ENCODE measurements at regions not wholly inside any gene's neighbourhood (a gene's known extent, or its start where the extent isn't known, plus 50 kb on each side); places are given as distances from the start of the nearest gene placed in this dataset.

DNA sequence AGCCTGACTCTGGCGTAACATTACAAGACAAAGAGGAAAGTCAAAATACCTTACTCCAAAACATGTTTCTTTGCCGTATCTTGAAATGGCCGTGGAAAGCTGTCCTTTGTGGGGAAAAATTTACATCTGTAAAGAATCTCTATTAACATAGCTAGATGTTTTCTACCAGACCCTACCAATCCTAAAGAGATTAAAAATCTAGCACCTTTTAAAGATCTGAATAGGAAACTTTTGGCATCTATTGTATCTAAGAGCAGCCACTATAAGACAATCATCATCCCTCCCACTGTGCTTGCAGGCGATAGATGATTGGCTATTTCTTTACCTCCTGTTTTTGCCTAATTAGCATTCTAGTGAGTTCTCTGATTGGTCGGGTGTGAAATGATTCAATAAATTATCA, 82.5 kb upstream of the SNCAIP start:
- Mint-ChIP-seq H3K27ac (no peak overlapping the region), H3K4me3 (no peak overlapping the region), H3K36me3 (ENCODE audit: low read depth) (no peaks in the 10 kb centered on the region), H3K9me3 (peaks cover under 1% of the 10 kb centered on the region), H3K4me1 (ENCODE audit: low read depth) (no peaks in the 10 kb centered on the region), H3K27me3 (no peaks in the 10 kb centered on the region)
- intact Hi-C loops (cut with DNase I, micrococcal nuclease): no loop called here
- Histone ChIP-seq H3K4me3 (ENCODE audit: low read length) (no peak overlapping the region), H3K9me3 (ENCODE audit: control insufficient read depth in 1 of 2, insufficient read depth in 1 of 2, low read length in 2 of 2) (no peaks in the 10 kb centered on the region), H3K4me1 (ENCODE audit: insufficient read depth, low read length) (no peaks in the 10 kb centered on the region), H3K27me3 (ENCODE audit: control insufficient read depth in 1 of 2, insufficient read depth in 2 of 2, low read length in 2 of 2) (no peaks in the 10 kb centered on the region), H3K36me3 (ENCODE audit: insufficient read depth, low read length) (no peaks in the 10 kb centered on the region), H3K27ac (ENCODE audit: low read depth in 1 of 2, low read length in 2 of 2) (no peak overlapping the region)
- ChIA-PET POLR2A (no interaction called here), CTCF (no interaction called here)
- no peak for DNase-seq
- ATAC-seq (ENCODE audit: poor library complexity): no peak
- TF ChIP-seq, protein P1, sequence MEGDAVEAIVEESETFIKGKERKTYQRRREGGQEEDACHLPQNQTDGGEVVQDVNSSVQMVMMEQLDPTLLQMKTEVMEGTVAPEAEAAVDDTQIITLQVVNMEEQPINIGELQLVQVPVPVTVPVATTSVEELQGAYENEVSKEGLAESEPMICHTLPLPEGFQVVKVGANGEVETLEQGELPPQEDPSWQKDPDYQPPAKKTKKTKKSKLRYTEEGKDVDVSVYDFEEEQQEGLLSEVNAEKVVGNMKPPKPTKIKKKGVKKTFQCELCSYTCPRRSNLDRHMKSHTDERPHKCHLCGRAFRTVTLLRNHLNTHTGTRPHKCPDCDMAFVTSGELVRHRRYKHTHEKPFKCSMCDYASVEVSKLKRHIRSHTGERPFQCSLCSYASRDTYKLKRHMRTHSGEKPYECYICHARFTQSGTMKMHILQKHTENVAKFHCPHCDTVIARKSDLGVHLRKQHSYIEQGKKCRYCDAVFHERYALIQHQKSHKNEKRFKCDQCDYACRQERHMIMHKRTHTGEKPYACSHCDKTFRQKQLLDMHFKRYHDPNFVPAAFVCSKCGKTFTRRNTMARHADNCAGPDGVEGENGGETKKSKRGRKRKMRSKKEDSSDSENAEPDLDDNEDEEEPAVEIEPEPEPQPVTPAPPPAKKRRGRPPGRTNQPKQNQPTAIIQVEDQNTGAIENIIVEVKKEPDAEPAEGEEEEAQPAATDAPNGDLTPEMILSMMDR (IDR thresholded peaks at IDR 0.05): no peak

DNA sequence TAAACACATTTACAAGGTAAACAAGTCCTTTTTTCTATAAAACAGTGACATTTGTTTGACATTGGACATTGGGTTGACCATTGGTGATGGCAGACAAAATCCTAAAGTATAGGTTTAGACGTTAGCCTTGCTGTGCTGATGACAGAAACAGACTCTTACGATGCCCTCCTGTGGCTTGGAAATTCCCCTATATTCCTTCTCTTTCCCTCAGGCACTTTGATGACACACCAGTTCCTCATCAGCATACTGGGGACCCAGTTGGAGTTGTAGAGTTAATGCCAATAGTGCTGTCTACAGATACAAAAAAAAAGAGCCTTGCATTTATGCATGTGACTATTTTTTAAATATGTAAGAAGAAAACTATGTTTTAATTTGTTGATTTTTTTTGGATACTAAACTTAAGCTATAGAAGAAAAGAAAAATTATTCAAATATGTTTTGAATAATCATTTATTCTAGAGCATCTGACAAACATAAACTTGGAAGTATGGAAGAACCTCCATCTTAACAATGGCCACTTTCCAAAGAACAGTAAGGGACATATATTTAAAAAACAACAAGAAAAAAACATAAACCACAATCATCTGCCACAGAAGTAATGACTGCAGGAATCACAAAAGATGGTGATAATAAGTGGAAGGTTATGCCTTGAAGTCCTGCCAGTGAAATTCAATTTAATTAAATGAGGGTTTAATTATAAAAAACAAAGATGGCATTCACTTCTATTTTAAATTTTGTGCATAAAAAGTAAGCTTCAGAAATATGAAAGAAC, 75.6 kb upstream of the SNCAIP start:
- CTCF ChIA-PET: no interaction called here
- H3K9me3 Mint-ChIP-seq: peaks cover 1% of the 10 kb centered on the region
- intact Hi-C loops (cut with DNase I, micrococcal nuclease): no loop called here
- TF ChIP-seq, protein P1 (IDR thresholded peaks at IDR 0.05): no peak
- no peak overlapping the region for H3K27ac Mint-ChIP-seq
- Histone ChIP-seq H3K4me3 (ENCODE audit: low read length) (no peak overlapping the region), H3K27me3 (ENCODE audit: control insufficient read depth in 1 of 2, insufficient read depth in 2 of 2, low read length in 2 of 2) (no peaks in the 10 kb centered on the region), H3K36me3 (ENCODE audit: insufficient read depth, low read length) (no peaks in the 10 kb centered on the region), H3K9me3 (ENCODE audit: control insufficient read depth in 1 of 2, insufficient read depth in 1 of 2, low read length in 2 of 2) (no peaks in the 10 kb centered on the region), H3K4me1 (ENCODE audit: insufficient read depth, low read length) (no peaks in the 10 kb centered on the region), H3K27ac (ENCODE audit: low read depth in 1 of 2, low read length in 2 of 2) (no peak overlapping the region)
- no peaks in the 10 kb centered on the region for H3K27me3 Mint-ChIP-seq
- ATAC-seq (ENCODE audit: poor library complexity) (no peak), DNase-seq (no peak)
- no peak overlapping the region for H3K4me3 Mint-ChIP-seq
- H3K36me3 Mint-ChIP-seq (ENCODE audit: low read depth): no peaks in the 10 kb centered on the region
- H3K4me1 Mint-ChIP-seq (ENCODE audit: low read depth): no peaks in the 10 kb centered on the region
- POLR2A ChIA-PET: no interaction called here

DNA sequence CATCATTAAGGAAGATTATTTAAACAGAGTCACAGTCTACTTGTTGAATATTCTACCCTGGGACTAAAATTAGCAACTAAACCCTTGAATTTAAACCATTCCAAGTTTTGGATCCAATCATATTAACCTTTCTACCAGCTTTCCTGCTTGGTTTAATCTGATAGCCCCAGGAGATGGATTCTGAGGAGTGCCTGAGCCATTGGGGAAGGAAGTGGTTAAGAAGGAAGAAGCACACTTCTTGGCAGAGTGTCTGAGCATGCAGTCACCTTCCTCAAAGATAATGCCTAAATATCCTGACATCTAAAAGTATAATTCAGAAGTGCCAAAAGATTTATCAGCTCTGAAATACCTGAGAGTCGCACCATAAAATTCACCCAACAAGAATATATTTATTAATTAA, 74.1 kb upstream of the SNCAIP start:
- H3K27ac ChIP-seq (ENCODE audit: low read depth in 1 of 2, low read length in 2 of 2): no peak overlapping the region
- DNase-seq (no peak), ATAC-seq (ENCODE audit: poor library complexity) (no peak)
- Mint-ChIP-seq H3K4me1 (ENCODE audit: low read depth) (no peaks in the 10 kb centered on the region), H3K27ac (no peak overlapping the region), H3K27me3 (no peaks in the 10 kb centered on the region), H3K9me3 (peaks cover 1% of the 10 kb centered on the region), H3K4me3 (no peak overlapping the region), H3K36me3 (ENCODE audit: low read depth) (no peaks in the 10 kb centered on the region)
- H3K36me3 ChIP-seq (ENCODE audit: insufficient read depth, low read length): no peaks in the 10 kb centered on the region
- H3K4me3 ChIP-seq (ENCODE audit: low read length): no peak overlapping the region
- H3K27me3 ChIP-seq (ENCODE audit: control insufficient read depth in 1 of 2, insufficient read depth in 2 of 2, low read length in 2 of 2): no peaks in the 10 kb centered on the region
- H3K9me3 ChIP-seq (ENCODE audit: control insufficient read depth in 1 of 2, insufficient read depth in 1 of 2, low read length in 2 of 2): no peaks in the 10 kb centered on the region
- TF ChIP-seq, protein P1 (IDR thresholded peaks at IDR 0.05): no peak
- intact Hi-C loops (cut with DNase I, micrococcal nuclease): no loop called here
- H3K4me1 ChIP-seq (ENCODE audit: insufficient read depth, low read length): no peaks in the 10 kb centered on the region
- ChIA-PET POLR2A (no interaction called here), CTCF (no interaction called here)

All from CD4-positive, alpha-beta T cell (primary cell).